HEK293T (cell line): ENCODE measurements at regions not wholly inside any gene's neighbourhood (a gene's known extent, or its start where the extent isn't known, plus 50 kb on each side); places are given as distances from the start of the nearest gene placed in this dataset.

Experiments used
- CTCF ChIA-PET: fragments of 350-600 bp; formaldehyde crosslinking; extraction: SDS; loops from one replicate; lab custom pipeline; 2021; ENCODE audit warnings: antibody characterized with exemption, inconsistent platforms; lab: Yijun Ruan, JAX
- POLR2A ChIA-PET: fragments of 350-600 bp; formaldehyde crosslinking; extraction: SDS; loops from one replicate; lab custom pipeline; 2020; ENCODE audit warnings: antibody characterized with exemption, inconsistent platforms; lab: Yijun Ruan, JAX
- DNase-seq: peaks from one replicate; pipeline ENCODE4 v3.0.0; 2012; ENCODE audit warnings: mixed read lengths; ENCODE audit errors: extremely low spot score
- ARNT ChIP-seq: fragments of 450-650 bp; IDR thresholded peaks from 2 replicates; pipeline ENCODE4 v1.6.1; 2017; ENCODE audit warnings: mild to moderate bottlenecking
- BHLHE40 ChIP-seq: fragments of 450-650 bp; IDR thresholded peaks from 2 replicates; pipeline ENCODE4 v1.6.1; 2016; ENCODE audit warnings: mild to moderate bottlenecking, moderate library complexity, borderline replicate concordance
- CTBP1 ChIP-seq: fragments of 450-650 bp; IDR thresholded peaks from 2 replicates; pipeline ENCODE4 v1.6.1; 2016; ENCODE audit warnings: borderline replicate concordance
- ELF4 ChIP-seq: fragments of 450-650 bp; IDR thresholded peaks from 2 replicates; pipeline ENCODE4 v1.6.1; 2017; ENCODE audit warnings: antibody characterized with exemption
- FOXA1 ChIP-seq: fragments of 450-650 bp; IDR thresholded peaks from 2 replicates; pipeline ENCODE4 v1.6.1; 2016; ENCODE audit warnings: mild to moderate bottlenecking
- FOXK2 ChIP-seq: fragments of 450-650 bp; IDR thresholded peaks from 2 replicates; pipeline ENCODE4 v1.6.1; 2016; ENCODE audit warnings: mild to moderate bottlenecking
- FOXM1 ChIP-seq: fragments of 450-650 bp; IDR thresholded peaks from 2 replicates; pipeline ENCODE4 v1.6.1; 2017; ENCODE audit warnings: mild to moderate bottlenecking, borderline replicate concordance
- HDGF ChIP-seq: fragments of 450-650 bp; IDR thresholded peaks from 2 replicates; pipeline ENCODE4 v1.6.1; 2017; ENCODE audit warnings: antibody characterized with exemption, borderline replicate concordance
- L3MBTL2 ChIP-seq: fragments of 450-650 bp; conservative IDR thresholded peaks from 2 replicates; pipeline ENCODE4 v1.6.1; 2016; ENCODE audit warnings: mild to moderate bottlenecking
- LEF1 ChIP-seq: fragments of 450-650 bp; IDR thresholded peaks from 2 replicates; pipeline ENCODE4 v1.6.1; 2017; ENCODE audit warnings: mild to moderate bottlenecking, borderline replicate concordance
- NFRKB ChIP-seq: fragments of 450-650 bp; IDR thresholded peaks from 2 replicates; pipeline ENCODE4 v1.6.1; 2016; ENCODE audit warnings: mild to moderate bottlenecking, moderate library complexity
- SP1 ChIP-seq: fragments of 450-650 bp; IDR thresholded peaks from 2 replicates; pipeline ENCODE4 v1.6.1; 2017
- SUZ12 ChIP-seq: fragments of 450-650 bp; IDR thresholded peaks from 2 replicates; pipeline ENCODE4 v1.6.1; 2016; ENCODE audit warnings: mild to moderate bottlenecking
- TARDBP ChIP-seq: fragments of 450-650 bp; IDR thresholded peaks from 2 replicates; pipeline ENCODE4 v1.6.1; 2016
- ZNF384 ChIP-seq: fragments of 450-650 bp; IDR thresholded peaks from 2 replicates; pipeline ENCODE4 v1.6.1; 2016
- TF ChIP-seq, protein P1 (sequence below): fragments of 450-650 bp; IDR thresholded peaks from 2 replicates; pipeline ENCODE4 v1.6.1; 2016

DNA sequence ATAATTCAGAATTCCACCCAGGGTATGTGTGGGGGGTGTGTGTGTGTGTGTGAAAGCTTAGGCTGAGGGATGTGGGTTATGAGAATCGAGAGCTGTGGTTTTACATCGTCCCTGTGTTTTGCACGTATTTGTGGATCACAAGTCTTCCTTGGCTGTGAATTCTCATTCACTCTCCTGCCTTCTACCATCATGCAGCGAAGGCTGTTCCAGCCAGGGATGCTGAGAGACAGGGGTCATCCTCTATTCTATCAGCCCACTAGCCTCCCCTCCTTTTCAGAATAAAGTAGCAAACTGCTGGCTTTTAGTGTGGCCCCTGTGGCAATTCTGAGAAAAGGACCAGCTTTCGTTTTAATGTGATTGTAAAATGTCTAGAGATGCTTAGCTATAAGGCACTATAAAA is 460.6 kb upstream of the NR2F2 start:
- ChIA-PET POLR2A (no interaction called here), CTCF (no interaction called here)

DNA sequence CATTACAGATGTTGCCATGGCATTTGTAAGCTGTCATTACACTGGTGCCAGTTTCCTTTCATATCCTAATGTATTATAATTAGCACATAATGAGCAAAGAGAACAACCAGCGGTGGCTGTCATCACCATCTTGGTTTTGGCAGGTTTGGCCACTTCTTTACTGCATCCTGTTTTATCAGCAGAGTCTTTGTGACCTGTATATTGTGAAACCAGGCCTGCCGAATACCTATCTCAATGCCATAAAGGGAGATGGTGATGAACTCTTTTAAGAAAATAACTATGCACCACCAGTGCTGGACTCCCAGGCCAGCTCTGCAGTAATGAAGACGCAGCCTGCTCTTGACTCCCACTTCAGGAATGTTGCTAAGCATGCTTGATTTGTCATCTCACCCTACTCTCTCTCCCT is 458.1 kb upstream of the NR2F2 start:
- POLR2A ChIA-PET = no interaction called here
- TF ChIP-seq HDGF (no peak), ZNF384 (no peak), BHLHE40 (no peak), ARNT (no peak), L3MBTL2 (no peak), CTBP1 (no peak), FOXA1 (no peak), TARDBP (no peak), SUZ12 (no peak), FOXK2 (no peak), FOXM1 (no peak), NFRKB (no peak), ELF4 (no peak), LEF1 (no peak)
- CTCF ChIA-PET = interaction anchor here (0.8 kb wide), 1 partner anchor 16 kb away, joined by 4 read pairs; no protein-coding TSS in a partner anchor
- no peak for DNase-seq

More for the DNA sequence above, 460.6 kb upstream of the NR2F2 start:
- no peak for DNase-seq
- TF ChIP-seq CTBP1 (no peak), ARNT (no peak), TARDBP (no peak), ELF4 (no peak), L3MBTL2 (no peak), FOXM1 (no peak), FOXK2 (no peak), FOXA1 (no peak), SP1 (no peak)
- TF ChIP-seq, protein P1, sequence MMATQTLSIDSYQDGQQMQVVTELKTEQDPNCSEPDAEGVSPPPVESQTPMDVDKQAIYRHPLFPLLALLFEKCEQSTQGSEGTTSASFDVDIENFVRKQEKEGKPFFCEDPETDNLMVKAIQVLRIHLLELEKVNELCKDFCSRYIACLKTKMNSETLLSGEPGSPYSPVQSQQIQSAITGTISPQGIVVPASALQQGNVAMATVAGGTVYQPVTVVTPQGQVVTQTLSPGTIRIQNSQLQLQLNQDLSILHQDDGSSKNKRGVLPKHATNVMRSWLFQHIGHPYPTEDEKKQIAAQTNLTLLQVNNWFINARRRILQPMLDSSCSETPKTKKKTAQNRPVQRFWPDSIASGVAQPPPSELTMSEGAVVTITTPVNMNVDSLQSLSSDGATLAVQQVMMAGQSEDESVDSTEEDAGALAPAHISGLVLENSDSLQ = no peak

DNA sequence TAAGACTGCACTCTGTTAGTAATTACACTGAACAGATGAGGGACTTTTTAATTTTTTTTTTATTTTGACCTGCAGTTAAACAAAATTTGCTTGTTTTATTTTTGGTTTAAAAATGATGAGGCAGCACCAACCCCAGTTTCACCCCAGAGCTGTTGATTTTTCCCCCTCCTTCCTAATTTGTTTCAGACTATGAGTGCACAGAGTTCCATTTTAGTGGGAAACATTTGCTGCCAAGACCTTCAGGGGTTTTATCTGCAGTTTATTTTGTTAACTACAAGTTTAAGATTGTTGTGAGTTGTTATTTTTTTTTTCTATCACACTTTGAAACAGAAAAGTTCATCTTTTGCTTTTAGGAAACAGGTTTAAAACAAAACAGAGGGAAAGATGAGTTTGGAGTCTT is 455.9 kb upstream of the NR2F2 start:
- ChIA-PET POLR2A (no interaction called here), CTCF (interaction anchor here (0.6 kb wide), 1 partner anchor 690 kb away, joined by 3 read pairs; no protein-coding TSS in a partner anchor)
- DNase-seq = no peak
- TF ChIP-seq NFRKB (no peak), ZNF384 (no peak), SP1 (no peak), FOXA1 (no peak), SUZ12 (no peak), BHLHE40 (no peak), TARDBP (no peak), FOXK2 (no peak), LEF1 (no peak), ELF4 (no peak), FOXM1 (no peak), ARNT (no peak), HDGF (no peak), CTBP1 (no peak), L3MBTL2 (no peak)
- TF ChIP-seq, protein P1 = no peak

DNA sequence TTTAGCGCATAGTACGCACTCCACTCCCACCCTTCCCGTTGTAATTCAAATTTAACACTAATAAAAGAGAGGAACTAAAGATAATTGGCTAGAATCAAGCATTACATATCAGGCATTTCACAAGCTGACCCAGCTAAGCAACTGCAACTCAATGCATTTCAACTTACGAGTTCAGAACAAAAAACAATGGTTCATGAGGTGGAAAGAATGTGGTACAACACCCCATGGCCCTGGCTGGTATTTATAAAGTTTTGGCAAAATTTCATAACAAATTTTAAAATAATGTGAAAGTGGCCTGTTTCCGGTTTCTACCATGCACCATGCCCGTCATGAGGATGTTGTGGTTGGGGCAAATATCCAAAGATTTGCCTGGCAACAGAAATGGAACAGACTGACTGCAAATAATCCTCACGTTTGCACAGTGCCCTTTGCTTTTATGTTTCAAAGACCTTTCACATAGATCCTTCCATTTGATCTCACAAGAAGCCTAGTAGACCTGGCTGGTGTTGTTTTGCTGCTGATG is 455.3 kb upstream of the NR2F2 start:
- POLR2A ChIA-PET = no interaction called here
- DNase-seq = no peak
- no peak for TF ChIP-seq LEF1
- TF ChIP-seq NFRKB = no peak
- TF ChIP-seq ARNT = no peak
- TF ChIP-seq BHLHE40 = no peak
- no peak for TF ChIP-seq FOXA1
- no peak for TF ChIP-seq FOXM1
- TF ChIP-seq, protein P1 = no peak
- no peak for TF ChIP-seq SUZ12
- TF ChIP-seq TARDBP = no peak
- no peak for TF ChIP-seq HDGF
- no peak for TF ChIP-seq CTBP1
- TF ChIP-seq FOXK2 = no peak
- CTCF ChIA-PET = interaction anchor here (0.6 to 1.3 kb wide), 2 partner anchors 452 to 691 kb away, joined by 3 read pairs; no protein-coding TSS in a partner anchor

DNA sequence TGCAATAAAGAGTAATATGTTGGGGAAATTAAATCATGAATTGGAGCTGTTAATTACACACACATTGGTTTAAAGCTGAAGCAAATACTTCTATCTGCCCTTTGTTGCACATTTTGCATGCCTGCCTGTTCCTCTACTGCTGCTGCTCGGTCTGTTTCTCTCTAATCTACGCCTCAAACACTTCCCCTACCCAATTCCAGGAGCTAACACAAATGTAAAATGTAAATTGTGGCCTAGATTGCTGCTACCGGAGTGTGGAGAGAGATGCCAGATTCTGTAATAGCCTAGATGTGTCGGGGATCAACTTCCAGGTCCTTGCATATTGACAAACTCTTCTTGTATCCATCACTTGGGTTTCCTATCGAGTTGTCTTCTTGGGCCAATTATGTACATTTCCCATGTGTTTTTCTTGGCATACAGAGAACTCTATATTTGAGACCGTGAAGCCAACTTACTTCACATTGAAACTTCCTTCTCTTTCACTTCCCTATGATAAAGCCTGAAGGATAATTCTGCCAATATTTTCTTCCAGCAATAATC is 450.4 kb upstream of the NR2F2 start:
- POLR2A ChIA-PET = no interaction called here
- TF ChIP-seq SUZ12 (no peak), LEF1 (no peak)
- DNase-seq = no peak
- CTCF ChIA-PET = no interaction called here

DNA sequence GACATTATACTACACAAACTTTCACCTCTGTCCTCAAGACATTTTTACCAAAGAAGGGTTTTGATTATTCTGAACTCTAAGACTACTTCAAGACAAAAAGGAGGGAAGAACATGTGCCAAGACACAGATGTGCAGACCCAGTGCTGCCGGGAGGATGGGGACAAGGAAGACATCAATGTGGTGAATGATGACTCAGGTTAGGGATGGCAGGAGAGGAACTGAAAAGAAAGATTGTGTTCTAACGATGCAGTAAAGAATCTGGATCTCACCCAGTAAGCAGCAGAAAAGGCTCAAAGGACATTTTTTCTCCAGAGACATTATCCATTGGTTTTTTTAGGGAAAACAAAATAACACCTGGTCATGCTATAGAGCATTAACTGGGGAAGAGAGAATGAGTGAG is 449.9 kb upstream of the NR2F2 start:
- CTCF ChIA-PET = no interaction called here
- POLR2A ChIA-PET = no interaction called here
- TF ChIP-seq HDGF (no peak), L3MBTL2 (no peak), ELF4 (no peak), FOXM1 (no peak), LEF1 (no peak), CTBP1 (no peak), TARDBP (no peak)
- TF ChIP-seq, protein P1 = no peak
- DNase-seq = no peak
